Suprapubic skin (tissue), 4 donors: ENCODE measurements at regions not wholly inside any gene's neighbourhood (a gene's known extent, or its start where the extent isn't known, plus 50 kb on each side); places are given as distances from the start of the nearest gene placed in this dataset.

ENCODE experiments used
- DNase-seq, 2 donors: peaks; one replicate each; pipeline ENCODE4 v3.0.0-alpha.2; 2019; ENCODE audit warnings: low spot score in 2 of 2
- H3K27ac ChIP-seq: fragments of 200-600 bp; sonication (generic); one replicate; pipeline ENCODE4 v1.5.1; 2019
- H3K27me3 ChIP-seq: fragments of 200-600 bp; sonication (generic); one replicate; pipeline ENCODE4 v1.5.1; 2019
- H3K36me3 ChIP-seq: fragments of 200-600 bp; sonication (generic); one replicate; pipeline ENCODE4 v1.5.1; 2019
- H3K4me1 ChIP-seq: fragments of 200-600 bp; sonication (generic); one replicate; pipeline ENCODE4 v1.5.1; 2019
- H3K4me3 ChIP-seq: fragments of 200-600 bp; sonication (generic); one replicate; pipeline ENCODE4 v1.5.1; 2019; ENCODE audit warnings: mild to moderate bottlenecking
- H3K9me3 ChIP-seq: fragments of 200-600 bp; sonication (generic); one replicate; pipeline ENCODE4 v1.5.1; 2019
- CTCF ChIP-seq, 2 donors: fragments of 200-600 bp in 1 of 2; fragments of 450-650 bp in 1 of 2; sonication (generic) in 1 of 2; IDR thresholded peaks; one replicate each; pipeline ENCODE4 v1.5.1; 2016 to 2019; ENCODE audit warnings: antibody characterized with exemption in 2 of 2, mild to moderate bottlenecking in 1 of 2, moderate library complexity in 1 of 2
- EP300 ChIP-seq: sonication (generic); formaldehyde crosslinking; IDR thresholded peaks from one replicate; pipeline ENCODE4 v1.6.1; 2017; ENCODE audit warnings: antibody characterized with exemption
- POLR2A ChIP-seq, 2 donors: fragments of 450-650 bp; IDR thresholded peaks; one replicate each; pipeline ENCODE4 v1.6.1; 2017; ENCODE audit warnings: antibody characterized with exemption in 2 of 2, mild to moderate bottlenecking in 2 of 2, moderate library complexity in 2 of 2
- POLR2AphosphoS5 ChIP-seq, 3 donors: sonication (generic); formaldehyde crosslinking; IDR thresholded peaks; one replicate each; pipeline ENCODE4 v1.6.1; 2017; ENCODE audit warnings: antibody characterized with exemption in 3 of 3
- WGBS: methylation state at CpG from one replicate; pipeline ENCODE4 v1.1.5; 2018; 5-methylcytosine and 5-hydroxymethylcytosine counted together

- WGBS: 73% methylated on average over 4 of the region's 4 CpGs
- H3K9me3 ChIP-seq: no peaks in the 10 kb centered on the region
Observed at GRCh38 chr3:163033652-163034051, 1537.0 kb downstream of the OTOL1 start.

GRCh38 chr3:163039636-163040035 is 1543.0 kb downstream of the OTOL1 start:
- Histone ChIP-seq H3K9me3 (no peaks in the 10 kb centered on the region), H3K27me3 (no peaks in the 10 kb centered on the region), H3K4me3 (no peak overlapping the region), H3K27ac (no peak overlapping the region), H3K4me1 (no peaks in the 10 kb centered on the region), H3K36me3 (no peaks in the 10 kb centered on the region)
- no peak for DNase-seq
- 83% methylated on average over 3 of the region's 3 CpGs for WGBS
- TF ChIP-seq POLR2A (IDR thresholded peaks at IDR 0.05) (no peak), POLR2AphosphoS5 (IDR thresholded peaks at IDR 0.05) (no peak), EP300 (no peak), CTCF (IDR thresholded peaks at IDR 0.05) (no peak)

More at GRCh38 chr3:163033652-163034051, 1537.0 kb downstream of the OTOL1 start:
- Histone ChIP-seq H3K27ac (no peak overlapping the region), H3K4me1 (no peaks in the 10 kb centered on the region), H3K36me3 (no peaks in the 10 kb centered on the region), H3K27me3 (no peaks in the 10 kb centered on the region), H3K4me3 (no peak overlapping the region)
- TF ChIP-seq CTCF (IDR thresholded peaks at IDR 0.05) (no peak), POLR2AphosphoS5 (IDR thresholded peaks at IDR 0.05) (no peak), POLR2A (IDR thresholded peaks at IDR 0.05) (no peak), EP300 (no peak)
- DNase-seq: no peak

- H3K4me3 ChIP-seq: no peak overlapping the region
- no peak for DNase-seq
- no peaks in the 10 kb centered on the region for H3K4me1 ChIP-seq
- no peaks in the 10 kb centered on the region for H3K27me3 ChIP-seq
- H3K27ac ChIP-seq: no peak overlapping the region
- H3K9me3 ChIP-seq: no peaks in the 10 kb centered on the region
- WGBS: 0% methylated on average over 2 of the region's 3 CpGs
- H3K36me3 ChIP-seq: no peaks in the 10 kb centered on the region
- TF ChIP-seq POLR2AphosphoS5 (IDR thresholded peaks at IDR 0.05) (no peak), POLR2A (IDR thresholded peaks at IDR 0.05) (no peak), EP300 (no peak), CTCF (IDR thresholded peaks at IDR 0.05) (no peak)
Observed at GRCh38 chr3:163043074-163043473, 1546.5 kb downstream of the OTOL1 start.

- TF ChIP-seq CTCF (IDR thresholded peaks at IDR 0.05): no peak
- no peak for TF ChIP-seq EP300
- Histone ChIP-seq H3K4me1 (no peaks in the 10 kb centered on the region), H3K27me3 (no peaks in the 10 kb centered on the region), H3K4me3 (no peak overlapping the region), H3K9me3 (no peaks in the 10 kb centered on the region), H3K36me3 (no peaks in the 10 kb centered on the region), H3K27ac (no peak overlapping the region)
- no peak for DNase-seq
- WGBS: 90% methylated on average over 2 of the region's 2 CpGs
Observed at GRCh38 chr3:163045945-163046344, 1549.3 kb downstream of the OTOL1 start.

GRCh38 chr3:163048881-163049280 is 1552.3 kb downstream of the OTOL1 start:
- no peaks in the 10 kb centered on the region for H3K9me3 ChIP-seq
- DNase-seq: no peak
- H3K36me3 ChIP-seq: no peaks in the 10 kb centered on the region
- no peaks in the 10 kb centered on the region for H3K4me1 ChIP-seq
- H3K27ac ChIP-seq: no peak overlapping the region
- no peaks in the 10 kb centered on the region for H3K27me3 ChIP-seq
- H3K4me3 ChIP-seq: no peak overlapping the region
- no CpG with 5 or more reads among the region's 1 CpG for WGBS
- TF ChIP-seq CTCF (IDR thresholded peaks at IDR 0.05) (no peak), EP300 (no peak), POLR2A (IDR thresholded peaks at IDR 0.05) (no peak), POLR2AphosphoS5 (IDR thresholded peaks at IDR 0.05) (no peak)
